ENCODE measurements at regions not wholly inside any gene's neighbourhood (a gene's known extent, or its start where the extent isn't known, plus 50 kb on each side); places are given as distances from the start of the nearest gene placed in this dataset.

GRCh38 chr20:11136691-11137090 lies 462.9 kb upstream of the JAG1 start:
- TF ChIP-seq EZH2 (IDR thresholded peaks at IDR 0.05) (no peak), EZH2phosphoT487 (IDR thresholded peaks at IDR 0.05) (no peak)
- TF ChIP-seq, protein P1, sequence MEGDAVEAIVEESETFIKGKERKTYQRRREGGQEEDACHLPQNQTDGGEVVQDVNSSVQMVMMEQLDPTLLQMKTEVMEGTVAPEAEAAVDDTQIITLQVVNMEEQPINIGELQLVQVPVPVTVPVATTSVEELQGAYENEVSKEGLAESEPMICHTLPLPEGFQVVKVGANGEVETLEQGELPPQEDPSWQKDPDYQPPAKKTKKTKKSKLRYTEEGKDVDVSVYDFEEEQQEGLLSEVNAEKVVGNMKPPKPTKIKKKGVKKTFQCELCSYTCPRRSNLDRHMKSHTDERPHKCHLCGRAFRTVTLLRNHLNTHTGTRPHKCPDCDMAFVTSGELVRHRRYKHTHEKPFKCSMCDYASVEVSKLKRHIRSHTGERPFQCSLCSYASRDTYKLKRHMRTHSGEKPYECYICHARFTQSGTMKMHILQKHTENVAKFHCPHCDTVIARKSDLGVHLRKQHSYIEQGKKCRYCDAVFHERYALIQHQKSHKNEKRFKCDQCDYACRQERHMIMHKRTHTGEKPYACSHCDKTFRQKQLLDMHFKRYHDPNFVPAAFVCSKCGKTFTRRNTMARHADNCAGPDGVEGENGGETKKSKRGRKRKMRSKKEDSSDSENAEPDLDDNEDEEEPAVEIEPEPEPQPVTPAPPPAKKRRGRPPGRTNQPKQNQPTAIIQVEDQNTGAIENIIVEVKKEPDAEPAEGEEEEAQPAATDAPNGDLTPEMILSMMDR (IDR thresholded peaks at IDR 0.05): no peak
